GM19023 (cell line): ENCODE measurements at regions not wholly inside any gene's neighbourhood (a gene's known extent, or its start where the extent isn't known, plus 50 kb on each side); places are given as distances from the start of the nearest gene placed in this dataset.
"Not testable (repeated sequence)": the region's sequence is repeated elsewhere in the genome, so short reads cannot be mapped to it uniquely, and the experiment has no call there.

ENCODE experiments used
- ATAC-seq: cut with Tn5 transposase; IDR thresholded peaks from one replicate; pipeline ENCODE4 v1.9.1; 2021; ENCODE audit warnings: mild to moderate bottlenecking, moderate library complexity; ENCODE audit not compliant: unreplicated experiment

DNA sequence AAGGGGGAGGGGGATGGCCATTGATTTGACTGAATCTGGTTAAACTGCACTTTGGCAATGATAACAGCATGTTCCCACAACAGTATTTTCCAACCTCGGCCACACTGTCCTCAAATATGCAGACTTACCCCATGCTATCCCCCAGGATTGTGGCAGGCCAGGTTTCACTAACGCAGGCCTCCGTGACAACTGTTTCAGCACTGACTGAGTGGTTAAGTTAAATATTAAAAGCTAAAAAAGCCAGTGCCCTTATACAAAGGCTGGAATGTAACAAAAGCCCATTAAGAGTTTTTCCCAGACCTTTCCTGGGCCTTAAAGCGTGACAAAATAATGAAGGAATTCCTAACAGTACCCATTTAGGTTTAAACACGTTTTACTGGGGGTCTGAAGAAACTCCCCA lies 202.9 kb downstream of the USP25 start:
- no peak for ATAC-seq

DNA sequence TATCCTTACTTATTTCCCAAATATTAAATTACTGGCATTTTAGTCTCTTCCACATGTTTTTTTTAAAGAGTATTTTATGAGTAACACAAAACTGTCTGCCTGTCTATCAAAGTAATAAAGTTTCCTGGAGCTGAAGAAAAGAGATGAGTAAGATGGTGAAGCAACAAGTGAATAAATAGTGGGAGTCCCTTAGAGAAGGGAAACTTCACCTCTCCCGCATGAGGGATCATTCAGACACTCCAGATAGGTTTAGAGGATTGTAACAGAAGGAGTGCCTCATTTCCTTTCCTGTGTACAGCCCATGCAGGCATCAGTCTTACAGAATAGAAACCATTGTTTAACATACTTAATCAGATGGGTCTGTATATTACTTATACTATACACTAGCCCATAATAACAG lies 205.7 kb downstream of the USP25 start:
- ATAC-seq: no peak

DNA sequence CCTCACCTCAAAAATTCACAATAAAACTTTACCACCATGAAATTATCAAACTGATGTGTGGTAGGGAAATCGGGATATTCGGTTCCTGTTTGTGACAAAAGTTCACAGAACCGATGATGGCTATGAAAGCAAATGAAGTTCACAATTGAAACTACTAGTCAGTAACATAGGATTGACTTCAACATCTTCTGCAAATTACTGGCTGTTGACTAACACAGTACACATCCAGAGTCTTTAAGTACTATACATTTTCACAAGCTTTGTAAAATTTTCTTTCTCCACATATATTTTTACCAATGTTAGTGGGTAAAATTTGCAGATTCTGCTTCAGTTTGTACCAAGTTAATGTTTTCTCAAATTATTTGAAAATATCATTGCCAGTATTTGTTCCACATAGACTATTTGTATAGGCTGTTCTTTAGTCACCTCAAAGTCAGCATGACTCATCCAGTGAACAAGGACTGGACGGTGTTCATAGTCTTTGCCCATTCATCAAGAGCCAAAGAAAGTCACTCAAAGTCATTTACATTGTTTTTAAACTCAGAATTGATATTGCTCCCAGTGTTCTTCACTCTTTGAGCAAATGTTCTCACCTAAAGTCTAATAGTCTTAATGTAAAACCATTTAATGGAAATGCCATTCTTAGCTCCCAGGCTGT lies 213.4 kb downstream of the USP25 start:
- ATAC-seq: no peak

DNA sequence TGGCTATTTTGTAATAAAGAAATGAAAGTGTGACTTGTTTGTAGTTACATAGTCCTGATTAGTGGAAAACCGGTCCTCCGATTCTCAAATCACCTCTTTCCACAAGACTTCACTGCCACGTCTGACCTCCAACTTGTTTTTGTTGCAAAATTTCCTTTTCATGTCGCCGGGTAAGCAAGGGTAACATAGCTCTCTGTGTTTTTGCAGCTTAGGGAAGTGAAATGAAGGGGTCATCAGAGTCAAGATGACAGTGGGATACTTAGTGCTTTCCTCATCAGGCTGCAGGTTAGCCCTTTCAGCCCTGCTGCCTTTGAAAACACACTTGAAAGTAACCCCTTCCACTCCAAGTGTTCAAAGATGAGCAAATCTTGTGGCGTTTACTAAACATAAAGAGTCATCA lies 217.9 kb downstream of the USP25 start:
- ATAC-seq: no peak

DNA sequence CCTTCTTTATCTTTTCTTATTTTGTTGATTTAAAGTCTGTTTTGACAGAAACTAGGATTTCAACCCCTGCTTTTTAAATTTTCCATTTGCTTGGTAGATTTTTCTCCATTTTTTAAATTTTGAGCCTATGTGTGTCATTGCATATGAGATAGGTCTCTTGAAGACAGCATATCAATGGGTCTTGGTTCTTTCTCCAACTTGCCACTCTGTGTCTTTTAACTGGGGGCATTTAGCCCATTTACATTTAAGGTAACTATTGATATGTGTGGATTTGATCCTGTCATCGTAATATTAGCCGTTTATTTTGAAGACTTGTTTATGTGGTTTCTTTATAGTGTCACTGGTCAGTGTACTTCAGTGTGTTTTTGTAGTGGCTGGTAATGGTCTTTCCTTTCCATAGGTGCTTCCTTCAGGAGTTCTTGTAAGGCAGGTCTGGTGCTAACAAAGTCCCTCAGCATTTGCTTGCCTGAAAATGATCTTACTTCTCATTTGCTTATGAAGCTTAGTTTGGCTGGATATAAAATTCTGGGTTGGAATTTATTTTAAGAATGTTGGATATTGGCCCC lies 223.9 kb downstream of the USP25 start:
- no peak for ATAC-seq

GRCh38 chr21:15964236-15964855 lies 234.6 kb downstream of the USP25 start:
- no peak for ATAC-seq

DNA sequence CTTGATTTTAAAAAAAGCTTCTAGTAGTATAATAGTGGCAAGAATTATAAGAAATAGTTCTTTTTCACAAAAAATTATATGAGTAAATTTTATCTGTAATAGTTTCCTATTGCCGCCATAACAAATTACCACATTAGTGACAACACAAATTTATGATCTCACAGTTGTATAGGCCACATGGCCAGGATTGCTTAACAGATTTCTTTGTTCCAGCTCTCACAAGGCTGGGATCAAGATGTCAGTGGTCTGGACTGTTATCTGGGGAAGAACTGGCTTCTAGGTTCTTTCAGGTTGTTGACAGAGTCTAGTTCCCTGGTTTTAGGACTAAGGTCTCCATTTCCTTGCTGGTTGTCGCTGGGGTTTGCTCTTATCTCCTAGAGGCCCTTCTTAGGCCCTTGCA lies 236.4 kb downstream of the USP25 start:
- no peak for ATAC-seq

DNA sequence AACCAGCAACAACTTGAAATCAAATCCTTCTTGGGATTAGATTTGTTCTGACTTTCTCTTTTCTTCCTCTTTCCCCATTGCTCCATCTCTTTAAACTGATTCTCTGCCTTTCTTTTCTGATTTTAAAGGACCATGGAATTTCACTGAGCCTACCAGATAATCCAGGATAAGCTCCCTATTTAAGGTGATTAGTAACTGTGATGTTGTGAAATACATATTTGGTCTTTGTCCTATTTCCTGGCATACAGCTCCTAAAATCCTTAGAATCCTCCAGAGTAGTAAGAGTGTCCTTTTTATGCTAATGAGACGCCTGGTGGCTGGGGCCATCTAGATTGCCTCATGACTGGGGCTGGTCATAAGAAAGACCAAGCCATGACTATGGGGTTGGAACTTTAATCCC lies 236.9 kb downstream of the USP25 start:
- ATAC-seq: no peak

- ATAC-seq: no peak
These were observed 237.9 kb downstream of the USP25 start for GRCh38 chr21:15967661-15968060.

- no peak for ATAC-seq
These were observed 239.1 kb downstream of the USP25 start for GRCh38 chr21:15968776-15969310.

GRCh38 chr21:15976807-15977206 lies 247.0 kb downstream of the USP25 start:
- ATAC-seq: no peak

DNA sequence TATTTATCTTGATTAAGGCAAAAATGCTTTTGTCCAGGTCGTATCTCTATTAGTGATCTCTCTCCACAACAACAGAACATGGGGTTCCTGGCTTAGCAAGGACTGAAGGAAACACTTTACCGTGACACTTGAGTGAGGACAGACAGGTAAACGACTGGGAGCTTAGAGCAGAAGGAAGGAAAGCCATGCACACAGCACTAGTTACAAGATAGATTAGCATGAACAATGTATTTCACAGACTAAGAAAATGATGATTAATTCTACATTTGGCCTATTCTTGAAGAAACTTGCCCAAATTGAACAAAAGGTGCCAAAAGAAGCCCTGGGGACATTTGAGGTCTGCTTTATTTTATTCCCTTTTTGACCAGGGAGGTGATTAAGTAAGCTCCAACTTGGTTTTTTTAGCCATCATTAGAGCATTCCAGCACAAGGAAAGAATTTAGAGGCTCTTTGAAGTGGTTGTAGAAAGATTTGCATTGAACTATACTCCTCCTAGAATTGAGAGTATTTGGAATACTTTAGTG lies 248.5 kb downstream of the USP25 start:
- no peak for ATAC-seq

GRCh38 chr21:15979493-15979892 lies 249.7 kb downstream of the USP25 start:
- ATAC-seq: not testable (repeated sequence)

GRCh38 chr21:15986277-15986676 lies 256.5 kb downstream of the USP25 start:
- ATAC-seq: no peak

GRCh38 chr21:15992171-15992570 lies 262.4 kb downstream of the USP25 start:
- no peak for ATAC-seq

DNA sequence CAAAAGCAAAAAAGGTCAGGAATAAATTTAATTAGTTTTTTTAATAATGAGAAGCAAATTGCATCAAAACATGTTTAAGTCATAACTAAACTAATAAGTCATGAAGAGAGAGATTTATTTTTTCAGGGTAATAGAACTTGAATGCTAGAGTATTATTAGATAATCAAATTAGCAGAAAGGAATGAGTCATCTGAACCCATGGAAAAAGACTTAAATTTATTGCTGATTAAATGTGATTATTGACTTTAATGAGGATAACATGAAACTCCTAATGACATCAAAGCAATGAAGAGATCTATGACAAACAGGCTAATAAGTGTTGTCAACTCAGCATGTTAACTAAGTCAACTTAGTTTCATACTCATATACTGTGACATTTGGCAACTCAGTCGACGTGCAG lies 264.2 kb downstream of the USP25 start:
- no peak for ATAC-seq

DNA sequence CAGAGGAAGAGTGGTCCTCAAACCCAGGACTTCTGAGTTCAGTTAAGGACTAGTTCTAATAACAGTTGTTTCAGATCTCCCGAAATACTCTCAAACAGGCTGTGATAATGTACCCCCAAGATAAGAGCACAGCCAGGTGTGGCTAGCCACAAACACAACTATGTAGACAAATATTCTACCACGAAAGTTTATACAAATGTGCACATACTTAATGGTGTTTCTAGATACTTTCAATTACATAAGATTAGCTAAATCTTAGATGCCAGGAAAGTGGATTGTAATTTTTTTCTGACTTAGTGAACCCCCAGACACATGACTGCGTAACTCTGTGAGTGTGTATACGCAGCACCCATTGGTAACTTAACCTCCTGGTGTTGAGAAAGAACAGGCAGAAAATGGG lies 270.0 kb downstream of the USP25 start:
- ATAC-seq: no peak

DNA sequence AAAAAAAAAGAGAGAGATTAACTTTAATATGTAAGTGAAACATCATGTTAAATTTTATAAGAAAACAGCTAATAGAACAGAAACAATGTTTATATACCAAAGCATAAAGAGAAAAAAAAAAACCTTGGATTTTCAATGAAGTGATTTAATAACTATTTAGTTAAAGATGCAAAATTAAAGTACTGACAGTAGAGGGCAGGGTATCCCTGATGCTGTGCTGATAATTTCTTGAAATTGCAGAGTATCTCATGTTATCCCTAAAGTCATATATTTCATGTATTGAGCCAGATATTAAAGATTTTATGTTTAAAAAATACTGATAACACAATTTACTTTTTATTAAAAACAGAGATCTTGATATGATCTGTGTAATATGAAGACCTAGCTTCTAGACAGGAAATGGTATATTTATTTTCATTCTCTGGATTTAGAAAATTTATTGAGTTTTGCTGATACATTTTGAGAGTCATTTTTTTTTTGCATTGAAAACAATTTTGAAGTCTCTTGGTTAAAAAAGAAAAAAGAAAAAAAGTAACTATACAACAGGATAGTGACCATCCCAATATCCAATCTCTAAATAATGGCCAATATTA lies 273.2 kb downstream of the USP25 start:
- ATAC-seq: no peak

- ATAC-seq: no peak
These were observed 274.3 kb downstream of the USP25 start for GRCh38 chr21:16004086-16004485.

DNA sequence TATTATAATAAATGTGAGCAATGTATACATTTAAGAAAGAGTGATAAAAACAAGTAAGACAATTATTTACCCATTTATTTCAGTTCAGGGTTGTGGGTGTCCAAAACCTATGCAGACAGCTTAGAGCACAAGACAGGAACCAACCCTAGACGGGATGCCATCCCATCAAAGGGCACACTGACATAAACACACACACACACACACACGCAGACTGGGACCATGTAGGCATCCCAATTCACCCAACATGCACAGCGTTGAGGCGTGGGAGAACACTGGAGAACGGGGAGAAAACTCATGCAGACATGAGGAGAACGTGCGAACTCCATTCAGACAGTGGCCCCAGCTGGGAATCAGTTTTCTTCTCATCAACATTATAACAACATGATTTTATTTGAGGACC lies 274.7 kb downstream of the USP25 start:
- no peak for ATAC-seq

DNA sequence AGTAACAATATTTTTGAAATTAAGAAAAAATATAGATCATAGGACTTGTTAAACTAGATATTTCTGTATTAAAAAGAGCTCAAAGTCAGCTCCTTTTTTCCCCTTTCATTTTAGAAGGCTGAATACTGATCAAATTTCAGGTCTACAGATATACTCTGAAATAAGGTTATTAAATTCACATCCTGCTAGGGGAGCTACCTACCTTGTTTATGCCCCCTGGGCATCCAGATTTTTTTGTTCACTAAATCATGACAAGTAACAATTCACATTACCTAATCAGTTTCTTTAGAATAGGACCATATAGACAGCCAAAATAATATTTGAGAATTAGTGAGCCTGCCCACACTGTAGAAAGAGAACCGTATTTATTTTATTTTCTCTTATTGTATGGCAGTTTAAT lies 276.2 kb downstream of the USP25 start:
- no peak for ATAC-seq

DNA sequence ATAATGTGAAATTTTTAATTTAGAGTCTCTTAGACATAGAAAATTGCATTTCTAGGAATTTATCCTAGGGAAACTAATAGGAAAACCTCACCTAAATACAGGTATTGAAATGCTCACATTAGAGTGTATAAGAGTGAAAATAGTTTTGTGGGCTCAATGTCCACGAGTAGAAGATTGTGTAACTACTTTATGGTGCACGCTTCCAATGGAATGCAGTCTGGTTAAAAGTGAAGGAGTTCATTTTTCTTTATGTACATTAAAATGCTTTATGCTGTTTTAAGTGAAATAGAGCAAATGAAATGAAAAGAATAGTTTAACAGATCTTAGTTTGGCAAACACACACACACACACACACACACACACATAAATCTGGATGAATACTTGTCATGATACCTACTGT lies 278.2 kb downstream of the USP25 start:
- no peak for ATAC-seq
